Nephron (organoid): ENCODE measurements at regions not wholly inside any gene's neighbourhood (a gene's known extent, or its start where the extent isn't known, plus 50 kb on each side); places are given as distances from the start of the nearest gene placed in this dataset.

ENCODE experiments used
- H3K27ac Mint-ChIP-seq, 3 experiments: 2 replicates each; pipeline ENCODE4 v1.8.0; 2020; ENCODE audit warnings: mixed read lengths in 3 of 3, mild to moderate bottlenecking in 2 of 3, moderate library complexity in 1 of 3
- H3K27me3 Mint-ChIP-seq: 2 replicates; pipeline ENCODE4 v1.8.0; 2021; ENCODE audit warnings: low read depth, mild to moderate bottlenecking, moderate library complexity, mixed read lengths
- H3K36me3 Mint-ChIP-seq: 2 replicates; pipeline ENCODE4 v1.8.0; 2020; ENCODE audit warnings: low read depth, mixed read lengths
- H3K4me1 Mint-ChIP-seq: 2 replicates; pipeline ENCODE4 v1.8.0; 2020; ENCODE audit warnings: mixed read lengths
- H3K4me3 Mint-ChIP-seq, 3 experiments: 2 replicates each; pipeline ENCODE4 v1.8.0; 2020; ENCODE audit warnings: mild to moderate bottlenecking in 3 of 3, mixed read lengths in 3 of 3, moderate library complexity in 2 of 3
- H3K9me3 Mint-ChIP-seq: 2 replicates; pipeline ENCODE4 v1.8.0; 2020; ENCODE audit warnings: mixed read lengths
- TF ChIP-seq, protein P1 (sequence below), 3 experiments: fragments of 200-600 bp; sonication (generic); IDR thresholded peaks; one replicate each; pipeline ENCODE4 v1.5.0; 2021; ENCODE audit warnings: antibody characterized with exemption in 3 of 3; ENCODE audit not compliant: unreplicated experiment in 3 of 3

DNA sequence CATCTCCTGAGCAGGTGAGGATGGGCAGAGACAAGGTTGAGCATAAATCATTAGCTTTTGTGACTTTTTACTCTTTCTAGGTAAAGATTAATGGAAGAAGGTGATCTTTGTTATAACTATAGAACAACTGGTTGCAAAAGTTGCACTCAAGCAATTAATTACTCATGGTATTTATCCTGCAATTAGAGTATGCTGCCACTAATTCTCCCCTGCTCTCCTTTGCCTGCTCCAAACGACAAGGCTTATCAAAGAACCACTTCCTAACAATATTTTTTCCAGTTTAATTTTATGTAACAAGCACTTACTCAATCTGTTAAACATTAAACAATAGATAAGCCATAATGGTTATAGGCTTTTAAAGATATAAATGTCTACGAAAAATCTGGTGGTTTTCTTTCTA is 189.9 kb upstream of the PELI2 start:
- Mint-ChIP-seq H3K27ac (peak overlapping the region in 1 of 3 experiments; percentile 29), H3K9me3 (peaks cover 7% of the 10 kb centered on the region), H3K4me3 (no peak overlapping the region), H3K4me1 (no peaks in the 10 kb centered on the region), H3K36me3 (no peaks in the 10 kb centered on the region), H3K27me3 (peaks cover 3% of the 10 kb centered on the region)
- TF ChIP-seq, protein P1, sequence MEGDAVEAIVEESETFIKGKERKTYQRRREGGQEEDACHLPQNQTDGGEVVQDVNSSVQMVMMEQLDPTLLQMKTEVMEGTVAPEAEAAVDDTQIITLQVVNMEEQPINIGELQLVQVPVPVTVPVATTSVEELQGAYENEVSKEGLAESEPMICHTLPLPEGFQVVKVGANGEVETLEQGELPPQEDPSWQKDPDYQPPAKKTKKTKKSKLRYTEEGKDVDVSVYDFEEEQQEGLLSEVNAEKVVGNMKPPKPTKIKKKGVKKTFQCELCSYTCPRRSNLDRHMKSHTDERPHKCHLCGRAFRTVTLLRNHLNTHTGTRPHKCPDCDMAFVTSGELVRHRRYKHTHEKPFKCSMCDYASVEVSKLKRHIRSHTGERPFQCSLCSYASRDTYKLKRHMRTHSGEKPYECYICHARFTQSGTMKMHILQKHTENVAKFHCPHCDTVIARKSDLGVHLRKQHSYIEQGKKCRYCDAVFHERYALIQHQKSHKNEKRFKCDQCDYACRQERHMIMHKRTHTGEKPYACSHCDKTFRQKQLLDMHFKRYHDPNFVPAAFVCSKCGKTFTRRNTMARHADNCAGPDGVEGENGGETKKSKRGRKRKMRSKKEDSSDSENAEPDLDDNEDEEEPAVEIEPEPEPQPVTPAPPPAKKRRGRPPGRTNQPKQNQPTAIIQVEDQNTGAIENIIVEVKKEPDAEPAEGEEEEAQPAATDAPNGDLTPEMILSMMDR (IDR thresholded peaks at IDR 0.05; ENCODE audit: unreplicated experiment in 3 of 3), result no peak

DNA sequence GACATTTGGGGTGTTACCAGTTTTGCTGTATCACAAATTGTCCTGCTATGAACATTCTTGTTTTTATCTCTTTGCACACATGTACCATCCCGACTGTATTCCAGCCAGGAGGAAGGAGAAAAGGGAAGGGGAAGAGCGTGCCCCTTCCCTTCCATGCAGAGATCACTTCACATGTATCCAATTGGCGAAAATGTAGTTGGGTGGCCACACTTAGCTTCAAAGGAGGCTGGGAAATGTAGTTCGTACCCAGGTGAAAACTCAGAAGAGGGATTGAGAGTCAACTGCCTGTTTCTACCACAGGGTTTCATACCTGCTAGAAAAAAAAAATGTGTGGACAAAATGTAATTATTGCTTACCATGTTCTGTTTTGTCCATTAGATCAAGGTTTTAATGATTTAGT is 189.1 kb upstream of the PELI2 start:
- Mint-ChIP-seq H3K27me3 (peaks cover 3% of the 10 kb centered on the region), H3K4me3 (no peak overlapping the region), H3K4me1 (no peaks in the 10 kb centered on the region), H3K36me3 (no peaks in the 10 kb centered on the region), H3K9me3 (peaks cover 10% of the 10 kb centered on the region), H3K27ac (peak overlapping the region in 1 of 3 experiments; percentile 29)
- TF ChIP-seq, protein P1 (IDR thresholded peaks at IDR 0.05; ENCODE audit: unreplicated experiment in 3 of 3), result no peak

DNA sequence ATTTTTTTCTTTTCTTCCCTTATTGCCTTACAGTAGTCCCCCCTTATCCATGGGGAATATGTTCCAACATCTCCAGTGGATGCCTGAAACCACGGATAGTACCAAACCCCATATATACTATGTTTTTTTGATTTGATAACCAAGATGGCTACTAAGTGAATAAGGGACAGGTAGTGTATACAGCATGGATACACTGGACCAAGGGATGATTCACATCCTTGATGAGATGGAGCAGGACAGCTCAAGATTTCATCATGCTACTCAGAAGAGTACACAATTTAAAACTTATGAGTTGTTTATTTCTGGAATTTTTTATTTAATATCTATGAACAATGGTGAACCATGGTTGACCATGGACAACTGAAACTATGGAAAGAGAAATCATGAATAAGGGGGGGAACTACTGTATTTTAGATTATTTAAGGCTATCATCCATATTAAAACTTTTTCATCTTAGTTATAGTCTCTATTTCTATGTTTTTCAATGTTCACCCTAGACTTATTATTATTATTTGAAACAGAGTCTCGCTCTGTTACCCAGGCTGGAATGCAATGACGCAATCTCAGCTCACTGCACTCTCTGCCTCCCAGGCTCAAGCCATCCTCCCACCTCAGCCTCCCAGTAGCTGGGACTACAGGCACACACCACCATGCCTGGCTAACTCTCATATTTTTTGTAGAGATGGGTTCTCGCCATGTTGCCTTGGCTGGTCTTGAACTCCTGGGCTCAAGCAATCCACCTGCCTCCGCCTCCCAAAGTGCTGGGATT is 188.0 kb upstream of the PELI2 start:
- Mint-ChIP-seq H3K36me3 (no peaks in the 10 kb centered on the region), H3K27me3 (peaks cover 3% of the 10 kb centered on the region), H3K27ac (no peak overlapping the region), H3K4me3 (no peak overlapping the region), H3K9me3 (peaks cover 10% of the 10 kb centered on the region), H3K4me1 (no peaks in the 10 kb centered on the region)
- TF ChIP-seq, protein P1 (IDR thresholded peaks at IDR 0.05; ENCODE audit: unreplicated experiment in 3 of 3), result no peak

DNA sequence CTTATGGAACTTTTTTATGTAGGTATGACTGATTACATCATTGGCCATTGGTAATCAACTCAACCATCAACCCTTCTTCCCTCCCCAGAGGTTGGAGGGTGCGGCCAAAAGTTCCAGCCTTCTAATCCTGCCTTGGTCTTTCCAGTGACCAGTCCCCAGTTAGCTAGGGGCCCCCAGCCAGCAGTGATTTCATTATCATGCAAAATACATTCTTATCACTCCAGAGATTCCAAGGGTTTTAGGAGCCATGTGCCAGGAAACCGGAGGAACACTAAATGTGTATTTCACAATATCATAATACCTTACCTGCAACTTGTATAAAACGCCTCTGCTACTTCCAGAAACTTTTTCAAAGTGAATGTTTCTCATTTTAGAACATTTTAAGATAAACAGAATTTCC is 181.5 kb upstream of the PELI2 start:
- Mint-ChIP-seq H3K9me3 (peaks cover 8% of the 10 kb centered on the region), H3K4me3 (no peak overlapping the region), H3K27ac (no peak overlapping the region), H3K36me3 (no peaks in the 10 kb centered on the region), H3K27me3 (no peaks in the 10 kb centered on the region), H3K4me1 (no peaks in the 10 kb centered on the region)
- TF ChIP-seq, protein P1 (IDR thresholded peaks at IDR 0.05; ENCODE audit: unreplicated experiment in 3 of 3), result no peak

DNA sequence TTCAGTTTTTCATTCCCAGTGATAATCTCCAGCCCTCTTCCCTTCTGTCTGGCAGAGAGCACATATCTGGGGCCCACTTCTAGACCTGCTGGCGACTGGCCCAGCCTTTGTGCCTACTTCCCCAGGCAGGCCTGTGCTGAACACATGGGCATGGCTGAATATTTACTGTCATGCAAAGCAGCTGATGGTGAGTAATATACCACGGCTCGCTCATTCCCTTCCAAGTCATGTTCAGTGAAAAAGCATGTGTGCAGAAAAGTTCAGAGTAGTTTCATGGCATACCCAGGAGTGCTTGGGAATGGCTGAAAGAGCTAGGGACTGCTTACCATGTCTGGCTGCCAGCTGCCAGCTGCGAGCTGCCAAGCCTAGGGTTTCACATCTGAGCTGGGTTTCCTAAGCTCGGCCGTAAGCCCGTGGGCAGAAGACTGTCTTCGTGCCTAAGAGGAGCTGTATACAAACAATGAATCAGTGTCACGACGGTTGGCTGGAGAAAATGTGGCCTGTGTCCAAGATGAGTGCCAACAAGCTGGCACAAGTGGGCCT is 179.9 kb upstream of the PELI2 start:
- TF ChIP-seq, protein P1 (IDR thresholded peaks at IDR 0.05; ENCODE audit: unreplicated experiment in 3 of 3), result no peak
- Mint-ChIP-seq H3K4me3 (no peak overlapping the region), H3K27ac (no peak overlapping the region), H3K27me3 (no peaks in the 10 kb centered on the region), H3K9me3 (peaks cover 5% of the 10 kb centered on the region), H3K4me1 (no peaks in the 10 kb centered on the region), H3K36me3 (no peaks in the 10 kb centered on the region)
